HEK293 (cell line): ENCODE measurements at regions not wholly inside any gene's neighbourhood (a gene's known extent, or its start where the extent isn't known, plus 50 kb on each side); places are given as distances from the start of the nearest gene placed in this dataset.

Source experiments
- CTCF ChIA-PET: fragments of 350-600 bp; formaldehyde crosslinking; extraction: SDS; loops from one replicate; lab custom pipeline; 2021; ENCODE audit warnings: antibody characterized with exemption; lab: Yijun Ruan, JAX
- POLR2A ChIA-PET: fragments of 300-600 bp; formaldehyde crosslinking; extraction: SDS; loops from one replicate; lab custom pipeline; 2020; ENCODE audit warnings: antibody characterized with exemption, inconsistent platforms; lab: Yijun Ruan, JAX
- H3K27ac ChIP-seq: fragments of 200-500 bp; sonication (Bioruptor generic); 2 replicates; pipeline ENCODE4 v1.5.1; 2014; ENCODE audit warnings: low read depth, low read length, control low read depth, inconsistent platforms; ENCODE audit errors: extremely low read depth
- H3K36me3 ChIP-seq, 2 experiments: fragments of 200-500 bp in 1 of 2; sonication (Bioruptor generic) in 1 of 2; 1 replicate in 1 of 2; 2 replicates in 1 of 2; pipeline ENCODE4 v1.5.1; 2014 to 2017; ENCODE audit warnings: inconsistent platforms in 2 of 2, low read length in 2 of 2; ENCODE audit not compliant: control insufficient read depth in 2 of 2, insufficient read depth in 1 of 2
- H3K4me1 ChIP-seq: fragments of 200-500 bp; sonication (Bioruptor generic); 2 replicates; pipeline ENCODE4 v1.5.1; 2014; ENCODE audit warnings: mild to moderate bottlenecking, low read length, inconsistent platforms; ENCODE audit not compliant: control insufficient read depth, insufficient read depth
- H3K4me3 ChIP-seq: 2 replicates; pipeline ENCODE4 v1.5.1; 2011; ENCODE audit warnings: low read depth, mild to moderate bottlenecking, control low read depth, low read length, moderate library complexity
- H3K9me3 ChIP-seq: fragments of 200-500 bp; sonication (Bioruptor generic); 2 replicates; pipeline ENCODE4 v1.5.1; 2014; ENCODE audit warnings: low read depth, low read length, inconsistent platforms; ENCODE audit not compliant: control insufficient read depth, insufficient read depth
- GLI2 ChIP-seq: fragments of 450-650 bp; formaldehyde crosslinking; IDR thresholded peaks from 2 replicates; pipeline ENCODE4; 2017; ENCODE audit warnings: missing biosample characterization, missing genetic modification characterization, low read depth, borderline replicate concordance
- KLF7 ChIP-seq: fragments of 450-650 bp; formaldehyde crosslinking; IDR thresholded peaks from 2 replicates; pipeline ENCODE4 v1.5.1; 2016; ENCODE audit warnings: missing biosample characterization, missing genetic modification characterization, borderline replicate concordance
- MEIS1 ChIP-seq: sonication (generic); formaldehyde crosslinking; IDR thresholded peaks from 2 replicates; pipeline ENCODE4 v1.8.1; 2022; ENCODE audit warnings: missing genetic modification reagents, mild to moderate bottlenecking, borderline replicate concordance
- PRDM6 ChIP-seq: fragments of 450-650 bp; formaldehyde crosslinking; IDR thresholded peaks from 2 replicates; pipeline ENCODE4 v1.5.1; 2017; ENCODE audit warnings: missing biosample characterization, missing genetic modification characterization
- SP3 ChIP-seq: fragments of 450-650 bp; formaldehyde crosslinking; IDR thresholded peaks from 2 replicates; pipeline ENCODE4 v1.5.1; 2016; ENCODE audit warnings: missing biosample characterization, missing genetic modification characterization
- TRIM28 ChIP-seq: IDR thresholded peaks from 2 replicates; pipeline ENCODE4 v1.6.1; 2011; ENCODE audit warnings: low read length, control low read depth, borderline replicate concordance
- ZBTB11 ChIP-seq: fragments of 450-650 bp; formaldehyde crosslinking; conservative IDR thresholded peaks from 2 replicates; pipeline ENCODE4 v1.5.1; 2016; ENCODE audit warnings: low read depth, missing biosample characterization, missing genetic modification characterization
- ZBTB48 ChIP-seq: fragments of 450-650 bp; formaldehyde crosslinking; IDR thresholded peaks from 2 replicates; pipeline ENCODE4 v1.5.1; 2016; ENCODE audit warnings: missing biosample characterization, missing genetic modification characterization
- ZNF23 ChIP-seq: fragments of 450-650 bp; formaldehyde crosslinking; IDR thresholded peaks from 2 replicates; pipeline ENCODE4 v1.5.1; 2016; ENCODE audit warnings: missing biosample characterization, missing genetic modification characterization, borderline replicate concordance
- ZNF266 ChIP-seq: fragments of 450-650 bp; formaldehyde crosslinking; IDR thresholded peaks from 2 replicates; pipeline ENCODE4 v1.5.1; 2016; ENCODE audit warnings: missing biosample characterization, missing genetic modification characterization, low read depth
- ZNF280C ChIP-seq: fragments of 450-650 bp; formaldehyde crosslinking; IDR thresholded peaks from 2 replicates; pipeline ENCODE4 v1.5.1; 2016; ENCODE audit warnings: missing biosample characterization, missing genetic modification characterization
- ZNF423 ChIP-seq: fragments of 450-650 bp; formaldehyde crosslinking; IDR thresholded peaks from 2 replicates; pipeline ENCODE4 v1.5.1; 2016; ENCODE audit warnings: missing biosample characterization, missing genetic modification characterization
- ZNF513 ChIP-seq: fragments of 450-650 bp; IDR thresholded peaks from 2 replicates; pipeline ENCODE4 v1.5.1; 2018; ENCODE audit warnings: missing biosample characterization, missing genetic modification characterization
- ZNF548 ChIP-seq: fragments of 450-650 bp; formaldehyde crosslinking; IDR thresholded peaks from 2 replicates; pipeline ENCODE4 v1.5.1; 2016; ENCODE audit warnings: missing biosample characterization, missing genetic modification characterization
- ZNF558 ChIP-seq: fragments of 450-650 bp; formaldehyde crosslinking; IDR thresholded peaks from 2 replicates; pipeline ENCODE4 v1.5.1; 2016; ENCODE audit warnings: missing biosample characterization, missing genetic modification characterization
- ZNF639 ChIP-seq: fragments of 450-650 bp; formaldehyde crosslinking; IDR thresholded peaks from 2 replicates; pipeline ENCODE4 v1.5.1; 2016; ENCODE audit warnings: missing biosample characterization, missing genetic modification characterization
- ZNF658 ChIP-seq: fragments of 450-650 bp; formaldehyde crosslinking; IDR thresholded peaks from 2 replicates; pipeline ENCODE4; 2016; ENCODE audit warnings: missing biosample characterization, missing genetic modification characterization
- TF ChIP-seq, protein P1 (sequence below): fragments of 450-650 bp; formaldehyde crosslinking; IDR thresholded peaks from 2 replicates; pipeline ENCODE4 v1.5.1; 2017; ENCODE audit warnings: missing biosample characterization, missing genetic modification characterization
- TF ChIP-seq, protein P2 (sequence below): fragments of 450-650 bp; IDR thresholded peaks from 2 replicates; pipeline ENCODE4 v1.5.1; 2018; ENCODE audit warnings: missing biosample characterization, mild to moderate bottlenecking, missing genetic modification characterization

DNA sequence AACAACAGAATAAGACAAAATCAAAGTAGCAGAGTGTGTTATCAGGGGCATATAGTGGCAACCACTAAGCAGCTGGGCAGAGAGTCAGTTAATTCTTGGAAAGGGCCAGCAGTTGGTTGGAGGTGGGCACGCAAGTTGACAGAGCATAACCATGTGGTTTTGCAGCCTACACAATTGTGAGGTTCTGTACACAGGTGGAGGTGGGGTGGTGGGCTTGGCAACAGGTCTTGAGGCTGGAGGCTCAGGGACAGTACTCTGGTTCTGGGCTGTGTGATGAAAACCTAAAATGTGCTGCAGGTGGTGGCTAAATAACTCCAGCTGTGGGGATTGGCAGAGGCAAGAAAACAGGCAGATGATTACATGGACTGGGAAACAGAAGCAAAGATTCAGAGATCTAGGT lies 1112.7 kb downstream of the PDHA2 start (continued):
- TF ChIP-seq, protein P1, sequence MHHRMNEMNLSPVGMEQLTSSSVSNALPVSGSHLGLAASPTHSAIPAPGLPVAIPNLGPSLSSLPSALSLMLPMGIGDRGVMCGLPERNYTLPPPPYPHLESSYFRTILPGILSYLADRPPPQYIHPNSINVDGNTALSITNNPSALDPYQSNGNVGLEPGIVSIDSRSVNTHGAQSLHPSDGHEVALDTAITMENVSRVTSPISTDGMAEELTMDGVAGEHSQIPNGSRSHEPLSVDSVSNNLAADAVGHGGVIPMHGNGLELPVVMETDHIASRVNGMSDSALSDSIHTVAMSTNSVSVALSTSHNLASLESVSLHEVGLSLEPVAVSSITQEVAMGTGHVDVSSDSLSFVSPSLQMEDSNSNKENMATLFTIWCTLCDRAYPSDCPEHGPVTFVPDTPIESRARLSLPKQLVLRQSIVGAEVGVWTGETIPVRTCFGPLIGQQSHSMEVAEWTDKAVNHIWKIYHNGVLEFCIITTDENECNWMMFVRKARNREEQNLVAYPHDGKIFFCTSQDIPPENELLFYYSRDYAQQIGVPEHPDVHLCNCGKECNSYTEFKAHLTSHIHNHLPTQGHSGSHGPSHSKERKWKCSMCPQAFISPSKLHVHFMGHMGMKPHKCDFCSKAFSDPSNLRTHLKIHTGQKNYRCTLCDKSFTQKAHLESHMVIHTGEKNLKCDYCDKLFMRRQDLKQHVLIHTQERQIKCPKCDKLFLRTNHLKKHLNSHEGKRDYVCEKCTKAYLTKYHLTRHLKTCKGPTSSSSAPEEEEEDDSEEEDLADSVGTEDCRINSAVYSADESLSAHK (tag by site-specific recombination) = no peak
- no peak for TF ChIP-seq PRDM6
- no peak for TF ChIP-seq ZNF558 (tag by site-specific recombination)
- TF ChIP-seq ZNF658 (tag by site-specific recombination) = no peak
- TF ChIP-seq ZBTB11 (tag by site-specific recombination) = no peak
- TF ChIP-seq KLF7 = no peak
- TF ChIP-seq, all 188 proteins: peak for 0

DNA sequence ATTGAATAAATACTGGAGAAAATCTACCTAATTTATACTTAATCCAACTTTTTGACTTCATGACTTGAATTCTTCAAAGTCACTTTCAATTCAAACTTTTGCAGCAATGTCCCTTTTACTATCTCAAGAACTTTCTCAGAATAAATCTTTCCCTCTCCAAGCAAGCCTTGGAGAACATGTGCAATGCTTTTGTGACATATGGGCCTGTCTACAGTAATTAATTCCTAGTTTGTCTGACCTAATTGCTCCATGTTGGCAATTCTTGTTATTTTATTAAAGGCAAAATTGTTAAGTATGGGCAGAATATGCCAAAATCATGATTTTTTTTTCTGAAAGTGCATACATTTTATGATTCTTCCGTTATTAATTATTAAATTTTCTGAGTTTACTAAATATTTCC lies 1115.3 kb downstream of the PDHA2 start:
- Histone ChIP-seq H3K4me1 (no peaks in the 10 kb centered on the region), H3K4me3 (no peak overlapping the region), H3K27ac (no peak overlapping the region), H3K9me3 (no peaks in the 10 kb centered on the region), H3K36me3 (no peaks in the 10 kb centered on the region)
- no peak for TF ChIP-seq ZNF423 (tag by site-specific recombination)
- ChIA-PET CTCF (no interaction called here), POLR2A (no interaction called here)

DNA sequence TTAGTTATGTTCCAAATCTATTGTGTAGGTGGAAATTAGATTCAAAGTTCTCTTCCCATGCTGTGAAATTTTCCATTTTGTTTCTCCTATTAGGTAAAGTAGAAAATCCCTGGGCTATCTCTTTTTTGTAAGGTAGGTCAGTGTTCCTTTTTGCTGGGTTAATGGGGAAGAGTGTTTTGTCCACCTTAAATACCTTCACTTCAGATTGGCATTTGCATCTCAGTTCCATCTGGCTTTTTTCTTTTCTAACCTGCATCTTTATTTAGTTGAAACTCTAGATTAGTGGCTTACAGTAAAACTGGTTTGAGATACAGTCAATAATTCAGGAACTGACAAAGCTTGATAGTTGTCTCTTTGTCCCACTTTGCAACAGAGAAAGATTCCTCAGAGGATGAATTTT lies 1115.8 kb downstream of the PDHA2 start:
- H3K9me3 ChIP-seq = no peaks in the 10 kb centered on the region
- no peak overlapping the region for H3K27ac ChIP-seq
- no peak overlapping the region for H3K4me3 ChIP-seq
- H3K36me3 ChIP-seq = no peaks in the 10 kb centered on the region
- H3K4me1 ChIP-seq = no peaks in the 10 kb centered on the region
- POLR2A ChIA-PET = no interaction called here
- CTCF ChIA-PET = no interaction called here
- TF ChIP-seq ZNF266 (no peak), MEIS1 (CRISPR knock-in tag) (no peak), SP3 (tag by site-specific recombination) (no peak), ZNF548 (tag by site-specific recombination) (no peak), ZNF639 (no peak), ZNF23 (tag by site-specific recombination) (no peak), TRIM28 (no peak), ZNF513 (tag by site-specific recombination) (no peak), GLI2 (tag by site-specific recombination) (no peak), ZNF280C (tag by site-specific recombination) (no peak), ZBTB48 (tag by site-specific recombination) (no peak)
- TF ChIP-seq, protein P2, sequence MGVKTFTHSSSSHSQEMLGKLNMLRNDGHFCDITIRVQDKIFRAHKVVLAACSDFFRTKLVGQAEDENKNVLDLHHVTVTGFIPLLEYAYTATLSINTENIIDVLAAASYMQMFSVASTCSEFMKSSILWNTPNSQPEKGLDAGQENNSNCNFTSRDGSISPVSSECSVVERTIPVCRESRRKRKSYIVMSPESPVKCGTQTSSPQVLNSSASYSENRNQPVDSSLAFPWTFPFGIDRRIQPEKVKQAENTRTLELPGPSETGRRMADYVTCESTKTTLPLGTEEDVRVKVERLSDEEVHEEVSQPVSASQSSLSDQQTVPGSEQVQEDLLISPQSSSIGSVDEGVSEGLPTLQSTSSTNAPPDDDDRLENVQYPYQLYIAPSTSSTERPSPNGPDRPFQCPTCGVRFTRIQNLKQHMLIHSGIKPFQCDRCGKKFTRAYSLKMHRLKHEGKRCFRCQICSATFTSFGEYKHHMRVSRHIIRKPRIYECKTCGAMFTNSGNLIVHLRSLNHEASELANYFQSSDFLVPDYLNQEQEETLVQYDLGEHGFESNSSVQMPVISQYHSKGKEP (tag by site-specific recombination) = no peak
